H1 (cell line): ENCODE measurements at regions not wholly inside any gene's neighbourhood (a gene's known extent, or its start where the extent isn't known, plus 50 kb on each side); places are given as distances from the start of the nearest gene placed in this dataset.

Source experiments
- CEBPB ChIP-seq: IDR thresholded peaks from 2 replicates; pipeline ENCODE4 v1.6.1; 2012; ENCODE audit warnings: low read depth, low read length
- EP300 ChIP-seq, 2 experiments: IDR thresholded peaks; 1 replicate in 1 of 2; 2 replicates in 1 of 2; pipeline ENCODE4 v1.6.1; 2011 to 2012; ENCODE audit warnings: low read depth in 2 of 2, low read length in 2 of 2, mild to moderate bottlenecking in 2 of 2, borderline replicate concordance in 1 of 2, inconsistent platforms in 1 of 2, moderate library complexity in 1 of 2
- JUN ChIP-seq: IDR thresholded peaks from 2 replicates; pipeline ENCODE4 v1.6.1; 2011; ENCODE audit warnings: low read depth, mild to moderate bottlenecking, improper control_type of control experiment, low read length
- MAX ChIP-seq: IDR thresholded peaks from 2 replicates; pipeline ENCODE4 v1.6.1; 2012; ENCODE audit warnings: inconsistent platforms
- POLR2AphosphoS5 ChIP-seq: IDR thresholded peaks from 2 replicates; pipeline ENCODE4 v1.6.1; 2011; ENCODE audit warnings: low read depth, low read length
- RFX5 ChIP-seq: IDR thresholded peaks from 2 replicates; pipeline ENCODE4 v1.6.1; 2011; ENCODE audit warnings: low read depth, low read length, improper control_type of control experiment, borderline replicate concordance
- TF ChIP-seq, protein P1 (sequence below), 3 experiments: IDR thresholded peaks; 1 replicate in 2 of 3; 2 replicates in 1 of 3; pipeline versions ENCODE4 v1.5.1 to v1.6.1; 2011; ENCODE audit warnings: low read length in 3 of 3, mild to moderate bottlenecking in 3 of 3, inconsistent platforms in 2 of 3, low read depth in 1 of 3, moderate library complexity in 1 of 3; ENCODE audit not compliant: insufficient read depth in 1 of 3; ENCODE audit errors: control extremely low read depth in 1 of 3

DNA sequence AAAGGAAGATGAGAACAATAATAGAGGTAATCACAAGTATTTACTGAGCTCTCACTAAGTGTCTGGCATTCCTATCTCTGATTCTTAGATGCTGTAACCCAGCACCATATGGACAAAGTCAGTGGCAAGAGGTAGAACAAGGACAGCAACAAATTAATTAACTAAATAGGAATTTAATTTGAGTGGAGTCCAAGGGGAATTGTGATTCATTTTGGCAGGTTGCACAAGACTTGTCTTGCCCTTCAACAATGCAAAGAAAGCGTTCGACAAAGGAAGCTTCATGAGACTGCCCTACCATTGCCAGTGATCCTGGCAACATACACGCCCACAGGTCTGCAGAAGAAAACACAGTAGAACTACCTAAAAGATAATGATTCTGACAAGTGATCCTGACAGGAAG lies 221.6 kb downstream of the RBM43 start:
- TF ChIP-seq CEBPB (no peak), EP300 (IDR thresholded peaks at IDR 0.05; ENCODE audit: borderline replicate concordance in 1 of 2, low read depth in 2 of 2, low read length in 2 of 2) (no peak), POLR2AphosphoS5 (no peak), JUN (no peak), MAX (no peak), RFX5 (no peak)
- TF ChIP-seq, protein P1, sequence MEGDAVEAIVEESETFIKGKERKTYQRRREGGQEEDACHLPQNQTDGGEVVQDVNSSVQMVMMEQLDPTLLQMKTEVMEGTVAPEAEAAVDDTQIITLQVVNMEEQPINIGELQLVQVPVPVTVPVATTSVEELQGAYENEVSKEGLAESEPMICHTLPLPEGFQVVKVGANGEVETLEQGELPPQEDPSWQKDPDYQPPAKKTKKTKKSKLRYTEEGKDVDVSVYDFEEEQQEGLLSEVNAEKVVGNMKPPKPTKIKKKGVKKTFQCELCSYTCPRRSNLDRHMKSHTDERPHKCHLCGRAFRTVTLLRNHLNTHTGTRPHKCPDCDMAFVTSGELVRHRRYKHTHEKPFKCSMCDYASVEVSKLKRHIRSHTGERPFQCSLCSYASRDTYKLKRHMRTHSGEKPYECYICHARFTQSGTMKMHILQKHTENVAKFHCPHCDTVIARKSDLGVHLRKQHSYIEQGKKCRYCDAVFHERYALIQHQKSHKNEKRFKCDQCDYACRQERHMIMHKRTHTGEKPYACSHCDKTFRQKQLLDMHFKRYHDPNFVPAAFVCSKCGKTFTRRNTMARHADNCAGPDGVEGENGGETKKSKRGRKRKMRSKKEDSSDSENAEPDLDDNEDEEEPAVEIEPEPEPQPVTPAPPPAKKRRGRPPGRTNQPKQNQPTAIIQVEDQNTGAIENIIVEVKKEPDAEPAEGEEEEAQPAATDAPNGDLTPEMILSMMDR (IDR thresholded peaks at IDR 0.05; ENCODE audit: control extremely low read depth in 1 of 3, insufficient read depth in 1 of 3, low read depth in 1 of 3, low read length in 3 of 3), result no peak
